Activated naive CD8-positive, alpha-beta T cell treated with anti-CD3 and anti-CD28 coated beads, Interleukin-2, amount 50 U/mL, for 24 hours (primary cell): ENCODE measurements at regions not wholly inside any gene's neighbourhood (a gene's known extent, or its start where the extent isn't known, plus 50 kb on each side); places are given as distances from the start of the nearest gene placed in this dataset.
"Not testable (repeated sequence)": the region's sequence is repeated elsewhere in the genome, so short reads cannot be mapped to it uniquely, and the experiment has no call there.

Experiments used
- ATAC-seq: fragments of 150-1000 bp; cut with Tn5 transposase; one replicate; pipeline ENCODE4 v1.10.0; 2021
- DNase-seq: peaks from one replicate; pipeline ENCODE4 v3.0.0; 2021
- H3K27ac Mint-ChIP-seq: one replicate; pipeline ENCODE4 v1.8.0; 2021; ENCODE audit warnings: mild to moderate bottlenecking, mixed read lengths
- H3K27me3 Mint-ChIP-seq: one replicate; pipeline ENCODE4 v1.8.0; 2021; ENCODE audit warnings: mixed read lengths
- H3K36me3 Mint-ChIP-seq: one replicate; pipeline ENCODE4 v1.8.0; 2021; ENCODE audit warnings: low read depth, mixed read lengths
- H3K4me1 Mint-ChIP-seq: one replicate; pipeline ENCODE4 v1.8.0; 2021; ENCODE audit warnings: mixed read lengths
- H3K4me3 Mint-ChIP-seq: one replicate; pipeline ENCODE4 v1.8.0; 2021; ENCODE audit warnings: mild to moderate bottlenecking, moderate library complexity, mixed read lengths
- H3K9me3 Mint-ChIP-seq: one replicate; pipeline ENCODE4 v1.8.0; 2021; ENCODE audit warnings: mixed read lengths

GRCh38 chr15:23801881-23802280, 114.8 kb upstream of the NDN start:
- Mint-ChIP-seq H3K36me3 (no peaks in the 10 kb centered on the region), H3K9me3 (peaks cover 16% of the 10 kb centered on the region), H3K4me1 (no peaks in the 10 kb centered on the region), H3K27me3 (no peaks in the 10 kb centered on the region), H3K27ac (no peak overlapping the region), H3K4me3 (no peak overlapping the region)
- DNase-seq (no peak), ATAC-seq (no peak)

GRCh38 chr15:23802896-23803435, 115.9 kb upstream of the NDN start:
- not testable (repeated sequence) for H3K36me3 Mint-ChIP-seq, DNase-seq, H3K4me3 Mint-ChIP-seq, H3K4me1 Mint-ChIP-seq, H3K9me3 Mint-ChIP-seq, H3K27me3 Mint-ChIP-seq, ATAC-seq, H3K27ac Mint-ChIP-seq

GRCh38 chr15:23806980-23807379, 119.9 kb upstream of the NDN start:
- ATAC-seq (no peak), DNase-seq (no peak)
- Mint-ChIP-seq H3K9me3 (peaks cover 4% of the 10 kb centered on the region), H3K36me3 (no peaks in the 10 kb centered on the region), H3K4me3 (no peak overlapping the region), H3K27ac (no peak overlapping the region), H3K4me1 (no peaks in the 10 kb centered on the region), H3K27me3 (no peaks in the 10 kb centered on the region)

- Mint-ChIP-seq H3K36me3 (no peaks in the 10 kb centered on the region), H3K4me3 (no peak overlapping the region), H3K4me1 (no peaks in the 10 kb centered on the region), H3K27me3 (no peaks in the 10 kb centered on the region), H3K27ac (no peak overlapping the region), H3K9me3 (peaks cover 18% of the 10 kb centered on the region)
- DNase-seq: no peak
- ATAC-seq: no peak
These were observed 136.4 kb upstream of the NDN start for GRCh38 chr15:23823508-23823907.

GRCh38 chr15:23828786-23829185, 141.7 kb upstream of the NDN start:
- Mint-ChIP-seq H3K27me3 (no peaks in the 10 kb centered on the region), H3K36me3 (no peaks in the 10 kb centered on the region), H3K4me3 (no peak overlapping the region), H3K9me3 (peaks cover 18% of the 10 kb centered on the region), H3K27ac (no peak overlapping the region), H3K4me1 (no peaks in the 10 kb centered on the region)
- ATAC-seq (no peak), DNase-seq (no peak)

- ATAC-seq (no peak), DNase-seq (no peak)
- peaks cover 29% of the 10 kb centered on the region for H3K9me3 Mint-ChIP-seq
- H3K27ac Mint-ChIP-seq: no peak overlapping the region
- H3K4me1 Mint-ChIP-seq: no peaks in the 10 kb centered on the region
- H3K4me3 Mint-ChIP-seq: no peak overlapping the region
- H3K27me3 Mint-ChIP-seq: no peaks in the 10 kb centered on the region
- no peaks in the 10 kb centered on the region for H3K36me3 Mint-ChIP-seq
These were observed 148.8 kb upstream of the NDN start for GRCh38 chr15:23835953-23836352.

GRCh38 chr15:23839893-23840474, 152.9 kb upstream of the NDN start:
- no peak for DNase-seq
- no peaks in the 10 kb centered on the region for H3K36me3 Mint-ChIP-seq
- H3K27me3 Mint-ChIP-seq: no peaks in the 10 kb centered on the region
- no peak overlapping the region for H3K27ac Mint-ChIP-seq
- ATAC-seq: no peak
- no peaks in the 10 kb centered on the region for H3K4me1 Mint-ChIP-seq
- H3K4me3 Mint-ChIP-seq: no peak overlapping the region
- H3K9me3 Mint-ChIP-seq: peaks cover 13% of the 10 kb centered on the region

GRCh38 chr15:23846218-23846617, 159.1 kb upstream of the NDN start:
- no peaks in the 10 kb centered on the region for H3K27me3 Mint-ChIP-seq

GRCh38 chr15:23850666-23851065, 163.6 kb upstream of the NDN start:
- ATAC-seq (no peak), DNase-seq (no peak)
- Mint-ChIP-seq H3K4me1 (no peaks in the 10 kb centered on the region), H3K9me3 (peaks cover 7% of the 10 kb centered on the region), H3K27me3 (no peaks in the 10 kb centered on the region), H3K36me3 (no peaks in the 10 kb centered on the region), H3K4me3 (no peak overlapping the region), H3K27ac (no peak overlapping the region)

More at GRCh38 chr15:23846218-23846617, 159.1 kb upstream of the NDN start:
- H3K4me1 Mint-ChIP-seq: no peaks in the 10 kb centered on the region
- peaks cover 12% of the 10 kb centered on the region for H3K9me3 Mint-ChIP-seq
- H3K36me3 Mint-ChIP-seq: no peaks in the 10 kb centered on the region
- no peak for ATAC-seq
- DNase-seq: no peak
- no peak overlapping the region for H3K27ac Mint-ChIP-seq
- no peak overlapping the region for H3K4me3 Mint-ChIP-seq

- Mint-ChIP-seq H3K9me3 (peaks cover 7% of the 10 kb centered on the region), H3K36me3 (no peaks in the 10 kb centered on the region), H3K4me1 (no peaks in the 10 kb centered on the region), H3K27me3 (peaks cover 2% of the 10 kb centered on the region), H3K4me3 (no peak overlapping the region), H3K27ac (no peak overlapping the region)
- ATAC-seq (no peak), DNase-seq (no peak)
These were observed 164.8 kb upstream of the NDN start for GRCh38 chr15:23851921-23852320.

GRCh38 chr15:23853286-23853685, 166.2 kb upstream of the NDN start:
- DNase-seq: no peak
- ATAC-seq: no peak
- no peaks in the 10 kb centered on the region for H3K36me3 Mint-ChIP-seq
- H3K4me3 Mint-ChIP-seq: no peak overlapping the region
- peaks cover 7% of the 10 kb centered on the region for H3K9me3 Mint-ChIP-seq
- H3K27ac Mint-ChIP-seq: no peak overlapping the region
- H3K27me3 Mint-ChIP-seq: peaks cover 5% of the 10 kb centered on the region
- no peaks in the 10 kb centered on the region for H3K4me1 Mint-ChIP-seq

GRCh38 chr15:23854203-23854911, 167.3 kb upstream of the NDN start:
- Mint-ChIP-seq H3K36me3 (no peaks in the 10 kb centered on the region), H3K4me1 (no peaks in the 10 kb centered on the region), H3K4me3 (no peak overlapping the region), H3K27me3 (peaks cover 5% of the 10 kb centered on the region), H3K27ac (no peak overlapping the region), H3K9me3 (no peaks in the 10 kb centered on the region)
- ATAC-seq (no peak), DNase-seq (no peak)

GRCh38 chr15:23854912-23855659, 168.0 kb upstream of the NDN start:
- H3K36me3 Mint-ChIP-seq: no peaks in the 10 kb centered on the region
- H3K27me3 Mint-ChIP-seq: peaks cover 6% of the 10 kb centered on the region
- no peaks in the 10 kb centered on the region for H3K4me1 Mint-ChIP-seq
- H3K27ac Mint-ChIP-seq: no peak overlapping the region
- H3K4me3 Mint-ChIP-seq: no peak overlapping the region
- ATAC-seq (no peak), DNase-seq (no peak)
- no peaks in the 10 kb centered on the region for H3K9me3 Mint-ChIP-seq

- no peak for ATAC-seq
- H3K9me3 Mint-ChIP-seq: no peaks in the 10 kb centered on the region
- DNase-seq: no peak
- peaks cover 8% of the 10 kb centered on the region for H3K27me3 Mint-ChIP-seq
- no peaks in the 10 kb centered on the region for H3K36me3 Mint-ChIP-seq
- no peak overlapping the region for H3K4me3 Mint-ChIP-seq
- no peak overlapping the region for H3K27ac Mint-ChIP-seq
- no peaks in the 10 kb centered on the region for H3K4me1 Mint-ChIP-seq
These were observed 168.8 kb upstream of the NDN start for GRCh38 chr15:23855947-23856346.
